GM12872 (cell line): ENCODE measurements at regions not wholly inside any gene's neighbourhood (a gene's known extent, or its start where the extent isn't known, plus 50 kb on each side); places are given as distances from the start of the nearest gene placed in this dataset.

Source experiments
- CTCF ChIP-seq: IDR thresholded peaks from 3 replicates; pipeline ENCODE4 v1.5.1; 2011; ENCODE audit warnings: low read depth, mild to moderate bottlenecking, low read length, moderate library complexity; ENCODE audit not compliant: insufficient read depth

GRCh38 chr2:150588506-150588870 is 101.0 kb upstream of the RND3 start:
- TF ChIP-seq CTCF = no peak

GRCh38 chr2:150587547-150588505 is 100.4 kb upstream of the RND3 start:
- no peak for TF ChIP-seq CTCF

- no peak for TF ChIP-seq CTCF
Measured at GRCh38 chr2:150586858-150587257, 99.4 kb upstream of the RND3 start.

GRCh38 chr2:150585221-150585971 is 97.9 kb upstream of the RND3 start:
- TF ChIP-seq CTCF = no peak

- TF ChIP-seq CTCF = no peak
Measured at GRCh38 chr2:150584081-150584480, 96.6 kb upstream of the RND3 start.

GRCh38 chr2:150581717-150582472 is 94.4 kb upstream of the RND3 start:
- no peak for TF ChIP-seq CTCF

- no peak for TF ChIP-seq CTCF
Measured at GRCh38 chr2:150578481-150578880, 91.0 kb upstream of the RND3 start.
